IPS-NIHi7 (cell line): ENCODE measurements at regions not wholly inside any gene's neighbourhood (a gene's known extent, or its start where the extent isn't known, plus 50 kb on each side); places are given as distances from the start of the nearest gene placed in this dataset.

Experiments
- DNase-seq: peaks from one replicate; pipeline ENCODE4 v3.0.0; 2012; ENCODE audit warnings: mixed read lengths; ENCODE audit errors: extremely low spot score

GRCh38 chr2:5482929-5483331, 209.3 kb upstream of the SOX11 start:
- DNase-seq: peak; percentile 16

- DNase-seq: no peak
Measured at GRCh38 chr2:5484868-5485267, 207.3 kb upstream of the SOX11 start.

- DNase-seq: no peak
Measured at GRCh38 chr2:5491523-5491922, 200.7 kb upstream of the SOX11 start.

GRCh38 chr2:5493256-5493655, 198.9 kb upstream of the SOX11 start:
- no peak for DNase-seq

- no peak for DNase-seq
Measured at GRCh38 chr2:5494212-5494611, 198.0 kb upstream of the SOX11 start.

- DNase-seq: no peak
Measured at GRCh38 chr2:5495586-5495985, 196.6 kb upstream of the SOX11 start.

- no peak for DNase-seq
Measured at GRCh38 chr2:5497874-5498273, 194.3 kb upstream of the SOX11 start.

- no peak for DNase-seq
Measured at GRCh38 chr2:5501807-5502206, 190.4 kb upstream of the SOX11 start.

- no peak for DNase-seq
Measured at GRCh38 chr2:5502385-5502784, 189.8 kb upstream of the SOX11 start.

- DNase-seq: no peak
Measured at GRCh38 chr2:5504756-5505155, 187.4 kb upstream of the SOX11 start.

- DNase-seq: no peak
Measured at GRCh38 chr2:5507367-5507766, 184.8 kb upstream of the SOX11 start.

- DNase-seq: no peak
Measured at GRCh38 chr2:5509362-5509761, 182.8 kb upstream of the SOX11 start.

- DNase-seq: no peak
Measured at GRCh38 chr2:5510082-5510481, 182.1 kb upstream of the SOX11 start.

- DNase-seq: no peak
Measured at GRCh38 chr2:5515693-5516092, 176.5 kb upstream of the SOX11 start.

- DNase-seq: no peak
Measured at GRCh38 chr2:5519286-5519685, 172.9 kb upstream of the SOX11 start.

- DNase-seq: no peak
Measured at GRCh38 chr2:5520463-5520972, 171.7 kb upstream of the SOX11 start.

GRCh38 chr2:5521461-5521860, 170.7 kb upstream of the SOX11 start:
- no peak for DNase-seq

- no peak for DNase-seq
Measured at GRCh38 chr2:5524551-5524950, 167.6 kb upstream of the SOX11 start.

- DNase-seq: no peak
Measured at GRCh38 chr2:5528706-5529105, 163.5 kb upstream of the SOX11 start.

GRCh38 chr2:5530011-5530696, 162.0 kb upstream of the SOX11 start:
- no peak for DNase-seq

GRCh38 chr2:5535301-5535700, 156.9 kb upstream of the SOX11 start:
- no peak for DNase-seq

GRCh38 chr2:5537180-5537688, 154.9 kb upstream of the SOX11 start:
- no peak for DNase-seq

GRCh38 chr2:5538313-5538712, 153.9 kb upstream of the SOX11 start:
- DNase-seq: no peak

- DNase-seq: no peak
Measured at GRCh38 chr2:5538772-5539171, 153.4 kb upstream of the SOX11 start.
